SU-DHL-6 (cell line): ENCODE measurements at regions not wholly inside any gene's neighbourhood (a gene's known extent, or its start where the extent isn't known, plus 50 kb on each side); places are given as distances from the start of the nearest gene placed in this dataset.

ENCODE experiments used
- EZH2phosphoT487 ChIP-seq: fragments of 200-600 bp; sonication (generic), shearing (Covaris generic); conservative IDR thresholded peaks from 2 replicates; pipeline ENCODE4 v1.6.1; 2018; ENCODE audit warnings: mild to moderate bottlenecking, antibody characterized with exemption, low read length, moderate library complexity, mixed read lengths
- TF ChIP-seq, protein P1 (sequence below): fragments of 200-600 bp; sonication (generic); IDR thresholded peaks from one replicate; pipeline ENCODE4 v1.5.1; 2017; ENCODE audit warnings: antibody characterized with exemption, mild to moderate bottlenecking, low read length, moderate library complexity; ENCODE audit not compliant: insufficient read depth, poor library complexity, severe bottlenecking

DNA sequence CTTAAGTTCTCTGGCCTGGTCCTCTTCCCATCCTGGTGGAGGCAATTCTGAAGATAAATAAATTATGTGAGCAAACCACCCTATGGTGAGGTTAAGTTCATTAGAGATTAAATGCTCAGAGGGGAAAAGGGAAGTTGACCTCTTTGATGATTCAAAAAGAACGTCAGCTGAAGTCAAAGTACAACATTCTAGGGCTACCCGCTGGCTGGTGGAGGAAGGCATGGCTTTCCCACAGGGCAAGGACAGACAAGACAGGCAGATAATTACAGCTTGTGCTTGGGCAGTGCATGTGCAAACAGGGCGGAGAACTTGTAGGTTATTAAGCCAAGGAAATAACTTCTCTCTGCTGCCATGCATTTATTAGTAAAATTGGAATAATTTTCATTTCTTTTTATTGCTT lies 91.0 kb upstream of the SLC24A3 start:
- TF ChIP-seq, protein P1, sequence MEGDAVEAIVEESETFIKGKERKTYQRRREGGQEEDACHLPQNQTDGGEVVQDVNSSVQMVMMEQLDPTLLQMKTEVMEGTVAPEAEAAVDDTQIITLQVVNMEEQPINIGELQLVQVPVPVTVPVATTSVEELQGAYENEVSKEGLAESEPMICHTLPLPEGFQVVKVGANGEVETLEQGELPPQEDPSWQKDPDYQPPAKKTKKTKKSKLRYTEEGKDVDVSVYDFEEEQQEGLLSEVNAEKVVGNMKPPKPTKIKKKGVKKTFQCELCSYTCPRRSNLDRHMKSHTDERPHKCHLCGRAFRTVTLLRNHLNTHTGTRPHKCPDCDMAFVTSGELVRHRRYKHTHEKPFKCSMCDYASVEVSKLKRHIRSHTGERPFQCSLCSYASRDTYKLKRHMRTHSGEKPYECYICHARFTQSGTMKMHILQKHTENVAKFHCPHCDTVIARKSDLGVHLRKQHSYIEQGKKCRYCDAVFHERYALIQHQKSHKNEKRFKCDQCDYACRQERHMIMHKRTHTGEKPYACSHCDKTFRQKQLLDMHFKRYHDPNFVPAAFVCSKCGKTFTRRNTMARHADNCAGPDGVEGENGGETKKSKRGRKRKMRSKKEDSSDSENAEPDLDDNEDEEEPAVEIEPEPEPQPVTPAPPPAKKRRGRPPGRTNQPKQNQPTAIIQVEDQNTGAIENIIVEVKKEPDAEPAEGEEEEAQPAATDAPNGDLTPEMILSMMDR: no peak
- TF ChIP-seq EZH2phosphoT487: no peak
